ENCODE measurements at regions not wholly inside any gene's neighbourhood (a gene's known extent, or its start where the extent isn't known, plus 50 kb on each side); places are given as distances from the start of the nearest gene placed in this dataset.

DNA sequence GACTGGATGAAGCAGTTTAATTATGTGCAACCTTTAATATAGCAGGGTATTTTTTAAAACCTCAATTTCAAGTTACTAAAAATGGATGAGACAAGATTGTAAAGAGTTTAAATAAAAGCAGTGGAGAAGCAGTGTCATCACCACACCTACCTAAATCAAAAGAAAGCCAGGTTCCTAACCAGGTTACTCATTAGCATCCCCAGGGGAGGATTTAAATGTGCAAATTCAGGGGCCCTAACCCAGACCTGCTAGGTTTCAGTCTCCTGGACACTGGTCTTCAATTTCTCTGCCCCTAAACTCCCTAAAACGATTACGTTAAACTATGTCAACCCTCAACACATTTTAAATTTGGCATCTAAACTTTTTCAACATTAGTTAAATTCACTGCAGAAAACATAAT, 116.9 kb upstream of the KLF3 start:
- Mint-ChIP-seq H3K27ac (no peak overlapping the region), H3K4me3 (no peak overlapping the region), H3K36me3 (ENCODE audit: low read depth) (no peaks in the 10 kb centered on the region), H3K4me1 (ENCODE audit: low read depth) (no peaks in the 10 kb centered on the region), H3K9me3 (peaks cover 2% of the 10 kb centered on the region), H3K27me3 (no peaks in the 10 kb centered on the region)
- no peak for DNase-seq
- ATAC-seq = no peak
- ChIA-PET CTCF (no interaction called here), POLR2A (no interaction called here)
- intact Hi-C loops (cut with micrococcal nuclease) = no loop called here
- TF ChIP-seq, protein P1, sequence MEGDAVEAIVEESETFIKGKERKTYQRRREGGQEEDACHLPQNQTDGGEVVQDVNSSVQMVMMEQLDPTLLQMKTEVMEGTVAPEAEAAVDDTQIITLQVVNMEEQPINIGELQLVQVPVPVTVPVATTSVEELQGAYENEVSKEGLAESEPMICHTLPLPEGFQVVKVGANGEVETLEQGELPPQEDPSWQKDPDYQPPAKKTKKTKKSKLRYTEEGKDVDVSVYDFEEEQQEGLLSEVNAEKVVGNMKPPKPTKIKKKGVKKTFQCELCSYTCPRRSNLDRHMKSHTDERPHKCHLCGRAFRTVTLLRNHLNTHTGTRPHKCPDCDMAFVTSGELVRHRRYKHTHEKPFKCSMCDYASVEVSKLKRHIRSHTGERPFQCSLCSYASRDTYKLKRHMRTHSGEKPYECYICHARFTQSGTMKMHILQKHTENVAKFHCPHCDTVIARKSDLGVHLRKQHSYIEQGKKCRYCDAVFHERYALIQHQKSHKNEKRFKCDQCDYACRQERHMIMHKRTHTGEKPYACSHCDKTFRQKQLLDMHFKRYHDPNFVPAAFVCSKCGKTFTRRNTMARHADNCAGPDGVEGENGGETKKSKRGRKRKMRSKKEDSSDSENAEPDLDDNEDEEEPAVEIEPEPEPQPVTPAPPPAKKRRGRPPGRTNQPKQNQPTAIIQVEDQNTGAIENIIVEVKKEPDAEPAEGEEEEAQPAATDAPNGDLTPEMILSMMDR (IDR thresholded peaks at IDR 0.05) = no peak

DNA sequence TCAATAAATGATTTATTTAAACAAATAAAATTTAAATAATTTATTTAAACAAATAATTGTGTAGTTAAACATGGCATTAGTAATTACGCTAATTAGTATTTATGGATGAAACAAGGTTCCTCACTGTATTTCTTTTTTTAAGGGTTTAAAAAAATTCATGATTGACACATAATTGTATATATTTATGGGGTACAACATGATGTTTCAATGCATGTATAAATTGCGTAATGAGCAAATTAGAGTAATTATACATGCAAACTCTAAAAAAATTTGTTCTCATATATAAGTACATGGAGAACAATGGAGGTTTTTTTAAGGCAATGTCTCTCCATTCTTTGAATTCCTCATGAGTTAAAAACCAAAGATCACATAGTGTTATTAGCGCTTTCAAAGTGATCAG, 115.7 kb upstream of the KLF3 start:
- ATAC-seq (no peak), DNase-seq (no peak)
- ChIA-PET CTCF (no interaction called here), POLR2A (no interaction called here)
- Mint-ChIP-seq H3K27ac (no peak overlapping the region), H3K9me3 (peaks cover 2% of the 10 kb centered on the region), H3K36me3 (ENCODE audit: low read depth) (no peaks in the 10 kb centered on the region), H3K4me3 (no peak overlapping the region), H3K4me1 (ENCODE audit: low read depth) (no peaks in the 10 kb centered on the region), H3K27me3 (no peaks in the 10 kb centered on the region)
- intact Hi-C loops (cut with micrococcal nuclease) = no loop called here
- TF ChIP-seq, protein P1 (IDR thresholded peaks at IDR 0.05) = no peak

DNA sequence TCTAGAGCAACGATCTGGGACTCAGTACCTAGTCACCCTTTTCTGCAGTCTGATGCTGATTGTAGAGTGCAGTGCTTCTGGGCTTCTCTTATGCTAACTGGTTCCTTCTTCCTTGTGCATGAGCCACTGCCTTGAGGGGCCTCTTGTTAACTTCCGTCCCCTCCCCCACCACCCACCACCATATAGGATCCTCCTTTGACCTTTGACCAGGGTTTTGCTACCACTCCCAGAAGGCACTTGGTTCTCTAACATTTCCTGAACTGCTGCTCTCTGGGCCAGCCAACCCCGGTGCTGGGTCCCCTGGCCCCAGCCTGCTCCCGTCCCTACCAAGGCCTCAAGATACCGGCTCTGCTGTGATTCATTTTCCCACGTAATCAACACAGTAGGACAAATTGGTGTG, 104.6 kb upstream of the KLF3 start:
- DNase-seq = no peak
- ChIA-PET CTCF (no interaction called here), POLR2A (interaction anchor here (0.6 kb wide), 1 partner anchor 277 kb away, joined by 3 read pairs; no protein-coding TSS in a partner anchor)
- H3K36me3 Mint-ChIP-seq (ENCODE audit: low read depth) = no peaks in the 10 kb centered on the region
- peaks cover 15% of the 10 kb centered on the region for H3K4me1 Mint-ChIP-seq (ENCODE audit: low read depth)
- TF ChIP-seq, protein P1 (IDR thresholded peaks at IDR 0.05) = no peak
- H3K27ac Mint-ChIP-seq = no peak overlapping the region
- peaks cover 11% of the 10 kb centered on the region for H3K9me3 Mint-ChIP-seq
- no peak overlapping the region for H3K4me3 Mint-ChIP-seq
- no peaks in the 10 kb centered on the region for H3K27me3 Mint-ChIP-seq
- no peak for ATAC-seq
- intact Hi-C loops (cut with micrococcal nuclease) = no loop called here

DNA sequence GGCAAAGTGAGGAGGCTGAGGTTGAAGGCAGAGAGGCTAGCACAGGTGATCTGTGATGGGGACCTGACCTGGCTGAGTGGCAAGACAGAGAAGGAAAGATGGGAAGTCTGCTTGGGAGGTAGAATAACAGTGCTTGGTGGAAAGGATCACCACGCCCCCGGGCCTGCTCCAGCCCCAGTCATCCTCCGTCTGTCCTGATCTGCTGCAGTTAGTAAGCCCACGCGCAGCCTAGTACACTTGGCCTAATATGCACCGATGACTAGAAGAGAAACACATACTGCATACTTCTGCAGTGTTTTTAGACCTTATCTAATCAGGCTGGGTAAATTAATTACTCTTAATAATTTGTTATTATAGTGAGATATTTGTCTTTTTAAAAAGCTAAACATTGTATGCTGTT, 103.7 kb upstream of the KLF3 start:
- ATAC-seq (no peak), DNase-seq (no peak)
- Mint-ChIP-seq H3K4me1 (ENCODE audit: low read depth) (peaks cover 15% of the 10 kb centered on the region), H3K36me3 (ENCODE audit: low read depth) (no peaks in the 10 kb centered on the region), H3K9me3 (peaks cover 7% of the 10 kb centered on the region), H3K27me3 (no peaks in the 10 kb centered on the region), H3K27ac (no peak overlapping the region), H3K4me3 (no peak overlapping the region)
- TF ChIP-seq, protein P1 (IDR thresholded peaks at IDR 0.05) = no peak
- POLR2A ChIA-PET = interaction anchor here (1.0 kb wide), 1 partner anchor 492 kb away, joined by 3 read pairs; no protein-coding TSS in a partner anchor
- intact Hi-C loops (cut with micrococcal nuclease) = no loop called here
- CTCF ChIA-PET = no interaction called here

DNA sequence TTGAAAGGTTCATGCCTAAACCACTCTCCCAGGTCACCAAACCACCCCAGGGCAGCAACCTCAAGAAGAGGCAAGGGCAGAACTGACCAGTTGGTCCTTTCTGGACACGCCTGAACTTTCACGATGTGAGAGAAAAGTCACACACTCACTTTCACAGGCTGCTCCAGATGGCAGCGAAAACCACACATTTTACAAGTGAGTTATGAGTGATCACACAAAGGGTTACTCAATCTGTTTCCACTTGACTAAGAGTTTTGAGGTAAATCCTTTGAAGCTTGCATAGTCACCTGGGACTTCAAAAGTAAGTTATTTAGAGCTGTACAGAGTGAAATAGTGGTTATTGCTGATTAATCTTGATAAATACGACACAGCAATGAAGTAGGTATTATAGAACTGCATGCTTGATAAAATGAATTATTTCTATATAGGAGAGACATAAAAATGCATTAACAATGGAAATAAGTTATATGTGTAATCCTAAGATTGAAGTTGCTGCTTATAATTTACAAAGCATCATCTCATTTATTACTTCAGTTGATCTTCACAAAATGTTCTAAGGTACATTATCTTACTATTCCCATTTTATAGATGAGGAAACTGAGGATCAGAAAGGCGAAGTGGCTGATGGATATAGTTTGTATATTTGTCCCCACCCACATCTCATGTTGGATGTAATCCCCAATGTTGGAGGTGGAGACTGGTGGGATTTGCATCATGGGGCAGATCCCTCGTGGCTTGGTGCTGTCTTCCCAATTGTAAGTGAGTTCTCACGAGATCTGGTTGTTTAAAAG, 103.0 kb upstream of the KLF3 start:
- no peak overlapping the region for H3K4me3 Mint-ChIP-seq
- H3K27me3 Mint-ChIP-seq = no peaks in the 10 kb centered on the region
- H3K9me3 Mint-ChIP-seq = peaks cover 1% of the 10 kb centered on the region
- H3K4me1 Mint-ChIP-seq (ENCODE audit: low read depth) = peaks cover 15% of the 10 kb centered on the region
- DNase-seq (peak; percentile 43), ATAC-seq (peak; percentile 79)
- intact Hi-C loops (cut with micrococcal nuclease) = no loop called here
- TF ChIP-seq, protein P1 (IDR thresholded peaks at IDR 0.05) = no peak
- no peaks in the 10 kb centered on the region for H3K36me3 Mint-ChIP-seq (ENCODE audit: low read depth)
- H3K27ac Mint-ChIP-seq = no peak overlapping the region
- ChIA-PET POLR2A (interaction anchor here (1.0 kb wide), 1 partner anchor 492 kb away, joined by 3 read pairs; no protein-coding TSS in a partner anchor), CTCF (interaction anchor here (0.6 to 1.0 kb wide), 2 partner anchors 61 to 381 kb away, joined by 3 to 4 read pairs; no protein-coding TSS in a partner anchor)

Measured in activated CD8-positive, alpha-beta T cell treated with anti-CD3 and anti-CD28 coated beads for 36 hours (primary cell).